ENCODE measurements at regions not wholly inside any gene's neighbourhood (a gene's known extent, or its start where the extent isn't known, plus 50 kb on each side); places are given as distances from the start of the nearest gene placed in this dataset.

DNA sequence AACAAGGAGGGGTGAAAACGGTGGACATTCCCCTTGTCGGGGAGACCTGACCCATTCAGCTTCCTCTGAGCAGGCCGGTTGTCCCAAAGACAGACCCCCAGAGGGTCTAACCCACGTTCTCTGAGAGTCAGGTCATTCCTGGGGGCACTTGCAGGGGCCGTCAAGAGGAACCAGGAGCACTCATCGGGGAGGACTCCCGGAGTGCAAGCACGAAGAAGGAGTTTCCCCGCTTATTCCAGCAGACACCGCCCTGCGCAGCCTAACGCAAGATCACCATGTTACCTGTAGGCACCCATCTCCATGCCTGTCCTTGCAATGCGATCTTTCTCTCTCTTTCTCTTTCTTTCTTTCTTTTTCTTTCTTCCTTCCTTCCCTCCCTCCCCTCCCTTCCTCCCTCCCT, 154.2 kb downstream of the SHOX start:
- no peak for TF ChIP-seq HDGF (IDR thresholded peaks at IDR 0.05; ENCODE audit: borderline replicate concordance)
- no peak for TF ChIP-seq SP1 (IDR thresholded peaks at IDR 0.05)
- no peak for TF ChIP-seq FOXM1 (IDR thresholded peaks at IDR 0.05; ENCODE audit: borderline replicate concordance)
- TF ChIP-seq SUZ12 (IDR thresholded peaks at IDR 0.05): no peak
- TF ChIP-seq ZNF384 (IDR thresholded peaks at IDR 0.05): no peak
- no peak for TF ChIP-seq BHLHE40 (IDR thresholded peaks at IDR 0.05; ENCODE audit: borderline replicate concordance)
- no peak for TF ChIP-seq L3MBTL2 (conservative IDR thresholded peaks at IDR 0.05)
- no peak for TF ChIP-seq NFRKB (IDR thresholded peaks at IDR 0.05)
